Upper lobe of right lung (tissue), 1 donor: ENCODE measurements at regions not wholly inside any gene's neighbourhood (a gene's known extent, or its start where the extent isn't known, plus 50 kb on each side); places are given as distances from the start of the nearest gene placed in this dataset.

ENCODE experiments used
- ATAC-seq: fragments of 200-7000 bp; cut with Tn5 transposase; one replicate; pipeline ENCODE4 v1.9.1; 2020; ENCODE audit warnings: mild to moderate bottlenecking, moderate library complexity
- DNase-seq: peaks from one replicate; pipeline ENCODE4 v3.0.0-alpha.2; 2020
- H3K27ac ChIP-seq: fragments of 200-600 bp; one replicate; pipeline ENCODE4 v1.8.0; 2022
- H3K27me3 ChIP-seq: fragments of 200-600 bp; one replicate; pipeline ENCODE4 v1.8.0; 2022; ENCODE audit warnings: mild to moderate bottlenecking
- H3K36me3 ChIP-seq: fragments of 200-600 bp; one replicate; pipeline ENCODE4 v1.8.0; 2022
- H3K4me1 ChIP-seq: fragments of 200-600 bp; one replicate; pipeline ENCODE4 v1.8.0; 2022
- H3K4me3 ChIP-seq: fragments of 200-600 bp; one replicate; pipeline ENCODE4 v1.8.0; 2022; ENCODE audit warnings: mild to moderate bottlenecking
- H3K9me3 ChIP-seq: fragments of 200-600 bp; one replicate; pipeline ENCODE4 v1.8.0; 2022
- intact Hi-C: fragments of 100-400 bp; cut with DNase I; formaldehyde crosslinking; loops from one replicate; pipeline ENCODE4 v1.11.0; 2022
- TF ChIP-seq, protein P1 (sequence below): fragments of 200-600 bp; IDR thresholded peaks from one replicate; pipeline ENCODE4 v1.8.0; 2022; ENCODE audit warnings: antibody characterized with exemption
- donor health status: DM: no; HTN: yes; CAD: no; lungs with severe emphysema.

DNA sequence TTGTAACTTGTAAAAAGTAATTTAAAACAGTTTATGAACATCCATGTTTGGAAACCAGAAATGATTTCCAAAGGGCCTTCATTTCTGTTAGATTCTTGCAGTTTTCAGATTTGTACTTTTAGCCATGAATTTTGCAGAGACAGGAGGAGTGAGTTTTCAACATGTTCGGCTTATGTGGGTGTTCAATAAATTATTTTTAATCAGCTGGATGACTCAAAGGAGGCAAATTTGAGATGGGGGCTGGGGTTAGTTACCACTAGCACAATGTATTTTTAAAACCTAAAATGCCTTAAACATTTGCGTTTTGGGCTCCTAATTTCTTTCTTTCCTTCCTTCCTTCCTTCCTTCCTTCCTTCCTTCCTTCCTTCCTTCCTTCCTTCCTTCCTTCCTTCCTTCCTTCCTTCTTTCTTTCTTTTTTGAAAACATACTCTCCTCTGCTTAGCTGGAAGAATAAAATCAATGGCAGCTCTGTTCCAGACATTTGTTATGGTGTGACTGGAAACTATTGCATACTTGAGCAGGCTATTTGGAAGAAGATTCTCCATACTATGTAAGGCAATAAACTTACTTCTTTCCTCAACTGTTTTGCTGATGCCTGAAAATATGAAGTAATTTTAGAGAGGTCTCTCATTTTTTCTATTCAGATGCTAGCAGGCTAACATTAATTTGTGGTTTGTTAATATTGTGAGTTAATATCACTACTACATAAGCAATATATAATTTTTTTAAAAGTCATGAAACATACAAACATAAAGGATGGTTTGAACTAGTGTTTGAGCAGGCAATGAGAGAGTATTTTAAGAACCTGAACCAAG lies 394.4 kb downstream of the NYAP2 start:
- TF ChIP-seq, protein P1, sequence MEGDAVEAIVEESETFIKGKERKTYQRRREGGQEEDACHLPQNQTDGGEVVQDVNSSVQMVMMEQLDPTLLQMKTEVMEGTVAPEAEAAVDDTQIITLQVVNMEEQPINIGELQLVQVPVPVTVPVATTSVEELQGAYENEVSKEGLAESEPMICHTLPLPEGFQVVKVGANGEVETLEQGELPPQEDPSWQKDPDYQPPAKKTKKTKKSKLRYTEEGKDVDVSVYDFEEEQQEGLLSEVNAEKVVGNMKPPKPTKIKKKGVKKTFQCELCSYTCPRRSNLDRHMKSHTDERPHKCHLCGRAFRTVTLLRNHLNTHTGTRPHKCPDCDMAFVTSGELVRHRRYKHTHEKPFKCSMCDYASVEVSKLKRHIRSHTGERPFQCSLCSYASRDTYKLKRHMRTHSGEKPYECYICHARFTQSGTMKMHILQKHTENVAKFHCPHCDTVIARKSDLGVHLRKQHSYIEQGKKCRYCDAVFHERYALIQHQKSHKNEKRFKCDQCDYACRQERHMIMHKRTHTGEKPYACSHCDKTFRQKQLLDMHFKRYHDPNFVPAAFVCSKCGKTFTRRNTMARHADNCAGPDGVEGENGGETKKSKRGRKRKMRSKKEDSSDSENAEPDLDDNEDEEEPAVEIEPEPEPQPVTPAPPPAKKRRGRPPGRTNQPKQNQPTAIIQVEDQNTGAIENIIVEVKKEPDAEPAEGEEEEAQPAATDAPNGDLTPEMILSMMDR, result no peak
- DNase-seq, result no peak
- Histone ChIP-seq H3K27ac (no peak overlapping the region), H3K27me3 (no peaks in the 10 kb centered on the region), H3K4me1 (no peaks in the 10 kb centered on the region), H3K36me3 (no peaks in the 10 kb centered on the region), H3K4me3 (no peak overlapping the region), H3K9me3 (no peaks in the 10 kb centered on the region)
- intact Hi-C loops, result no loop called here
- no peak for ATAC-seq

DNA sequence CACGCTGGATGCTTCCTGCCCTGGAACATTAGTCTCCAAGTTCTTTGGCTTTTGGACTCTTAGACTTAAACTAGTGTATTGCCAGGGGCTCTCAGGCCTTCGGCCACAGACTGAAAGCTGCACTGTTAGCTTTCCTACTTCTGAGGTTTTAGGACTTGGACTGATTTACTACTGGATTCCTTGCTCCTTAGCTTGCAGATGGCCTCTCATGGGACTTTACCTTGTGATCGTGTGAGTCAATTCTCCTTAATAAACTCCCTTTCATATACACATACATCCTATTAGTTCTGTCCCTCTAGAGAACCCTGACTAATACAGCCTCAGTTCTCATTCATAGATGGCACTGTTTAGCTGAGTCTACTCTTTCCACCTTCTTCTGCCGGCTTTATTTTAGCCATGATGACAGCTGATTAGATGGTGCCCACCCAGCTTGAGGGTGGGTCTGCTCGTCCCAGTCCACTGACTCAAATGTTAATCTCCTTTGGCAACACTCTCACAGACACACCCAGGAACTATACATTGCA lies 389.1 kb downstream of the NYAP2 start:
- DNase-seq (no peak), ATAC-seq (no peak)
- TF ChIP-seq, protein P1, result no peak
- intact Hi-C loops, result no loop called here
- Histone ChIP-seq H3K27ac (no peak overlapping the region), H3K36me3 (no peaks in the 10 kb centered on the region), H3K4me3 (no peak overlapping the region), H3K4me1 (no peaks in the 10 kb centered on the region), H3K27me3 (no peaks in the 10 kb centered on the region), H3K9me3 (no peaks in the 10 kb centered on the region)

DNA sequence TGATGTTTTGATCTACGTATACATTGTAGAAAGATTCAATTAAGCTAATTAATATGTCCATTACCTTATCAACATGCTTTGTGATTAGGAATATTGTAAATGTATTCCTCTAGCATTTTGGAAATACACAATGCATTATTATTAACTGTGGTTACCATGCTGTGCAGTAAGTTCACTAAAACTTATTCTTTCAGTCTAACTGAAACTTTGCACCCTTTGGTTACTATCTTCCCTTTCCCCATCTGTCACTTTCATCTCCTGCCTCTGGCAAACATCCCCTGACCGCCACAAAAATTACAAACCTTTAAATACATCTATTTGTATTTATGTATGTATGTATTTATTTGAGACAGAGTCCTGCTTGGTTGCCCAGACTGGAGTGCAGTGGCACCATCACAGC lies 388.0 kb downstream of the NYAP2 start:
- DNase-seq (no peak), ATAC-seq (no peak)
- TF ChIP-seq, protein P1, result no peak
- Histone ChIP-seq H3K27me3 (no peaks in the 10 kb centered on the region), H3K27ac (no peak overlapping the region), H3K9me3 (no peaks in the 10 kb centered on the region), H3K4me3 (no peak overlapping the region), H3K4me1 (no peaks in the 10 kb centered on the region), H3K36me3 (no peaks in the 10 kb centered on the region)
- intact Hi-C loops, result no loop called here

DNA sequence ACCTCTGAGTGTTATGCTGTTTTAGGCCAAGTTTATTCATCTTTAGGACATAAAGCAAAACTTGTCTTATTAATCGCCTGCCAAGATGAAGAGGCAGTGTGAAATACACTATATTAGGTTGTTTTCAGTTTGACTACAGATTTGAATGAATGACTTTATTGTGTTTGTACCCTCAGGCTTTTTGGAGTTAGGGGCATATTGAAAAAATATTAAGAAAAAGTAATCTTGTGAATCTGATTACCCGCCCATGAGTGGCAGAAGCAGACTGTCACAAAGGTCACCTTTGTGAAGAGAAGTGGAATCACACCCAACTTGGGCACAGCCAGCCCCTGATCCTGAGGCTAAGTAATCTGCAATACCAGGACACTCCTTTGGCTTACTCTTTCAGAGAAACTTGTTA lies 382.5 kb downstream of the NYAP2 start:
- Histone ChIP-seq H3K27ac (no peak overlapping the region), H3K4me1 (no peaks in the 10 kb centered on the region), H3K36me3 (no peaks in the 10 kb centered on the region), H3K4me3 (no peak overlapping the region), H3K27me3 (no peaks in the 10 kb centered on the region), H3K9me3 (no peaks in the 10 kb centered on the region)
- TF ChIP-seq, protein P1, result no peak
- ATAC-seq (no peak), DNase-seq (no peak)
- intact Hi-C loops, result no loop called here

DNA sequence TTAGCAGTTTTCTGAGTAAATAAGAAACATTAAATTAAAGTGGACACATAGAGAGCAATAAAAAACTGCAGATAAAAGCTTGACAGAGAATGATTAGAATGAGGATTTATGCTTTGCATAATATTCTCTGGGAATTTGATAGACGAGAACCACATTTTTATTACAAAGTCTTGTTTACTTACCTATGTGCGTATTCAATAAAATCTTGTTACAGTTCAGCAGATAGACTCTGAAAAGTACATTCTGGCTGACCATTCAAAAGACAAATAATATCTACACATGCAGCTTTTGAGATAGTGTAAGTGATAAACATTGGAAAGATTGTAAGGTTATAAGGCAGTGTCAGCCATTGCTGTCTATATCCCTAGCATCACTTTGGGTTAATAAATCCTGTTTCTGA lies 381.6 kb downstream of the NYAP2 start:
- intact Hi-C loops, result no loop called here
- H3K27ac ChIP-seq, result no peak overlapping the region
- no peak overlapping the region for H3K4me3 ChIP-seq
- H3K4me1 ChIP-seq, result no peaks in the 10 kb centered on the region
- no peaks in the 10 kb centered on the region for H3K9me3 ChIP-seq
- TF ChIP-seq, protein P1, result no peak
- H3K27me3 ChIP-seq, result no peaks in the 10 kb centered on the region
- DNase-seq (no peak), ATAC-seq (no peak)
- H3K36me3 ChIP-seq, result no peaks in the 10 kb centered on the region
